ENCODE measurements at regions not wholly inside any gene's neighbourhood (a gene's known extent, or its start where the extent isn't known, plus 50 kb on each side); places are given as distances from the start of the nearest gene placed in this dataset.

GRCh38 chr4:183017962-183018361 lies 81.1 kb upstream of the WWC2 start:
- H3K4me2 ChIP-seq (ENCODE audit: low read length) = no peak overlapping the region
- H3K27ac ChIP-seq (ENCODE audit: low read depth, low read length) = no peak overlapping the region
- H4K20me1 ChIP-seq (ENCODE audit: insufficient read depth) = no peaks in the 10 kb centered on the region
- H3K9ac ChIP-seq (ENCODE audit: low read length) = no peak overlapping the region
- H3K9me3 ChIP-seq (ENCODE audit: control insufficient read depth in 1 of 2, insufficient read depth in 1 of 2, low read depth in 1 of 2, low read length in 2 of 2) = no peaks in the 10 kb centered on the region
- no peaks in the 10 kb centered on the region for H3K36me3 ChIP-seq (ENCODE audit: control insufficient read depth in 1 of 2, insufficient read depth in 2 of 2, low read length in 2 of 2)
- TF ChIP-seq, protein P1, sequence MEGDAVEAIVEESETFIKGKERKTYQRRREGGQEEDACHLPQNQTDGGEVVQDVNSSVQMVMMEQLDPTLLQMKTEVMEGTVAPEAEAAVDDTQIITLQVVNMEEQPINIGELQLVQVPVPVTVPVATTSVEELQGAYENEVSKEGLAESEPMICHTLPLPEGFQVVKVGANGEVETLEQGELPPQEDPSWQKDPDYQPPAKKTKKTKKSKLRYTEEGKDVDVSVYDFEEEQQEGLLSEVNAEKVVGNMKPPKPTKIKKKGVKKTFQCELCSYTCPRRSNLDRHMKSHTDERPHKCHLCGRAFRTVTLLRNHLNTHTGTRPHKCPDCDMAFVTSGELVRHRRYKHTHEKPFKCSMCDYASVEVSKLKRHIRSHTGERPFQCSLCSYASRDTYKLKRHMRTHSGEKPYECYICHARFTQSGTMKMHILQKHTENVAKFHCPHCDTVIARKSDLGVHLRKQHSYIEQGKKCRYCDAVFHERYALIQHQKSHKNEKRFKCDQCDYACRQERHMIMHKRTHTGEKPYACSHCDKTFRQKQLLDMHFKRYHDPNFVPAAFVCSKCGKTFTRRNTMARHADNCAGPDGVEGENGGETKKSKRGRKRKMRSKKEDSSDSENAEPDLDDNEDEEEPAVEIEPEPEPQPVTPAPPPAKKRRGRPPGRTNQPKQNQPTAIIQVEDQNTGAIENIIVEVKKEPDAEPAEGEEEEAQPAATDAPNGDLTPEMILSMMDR (IDR thresholded peaks at IDR 0.05 in 2 of 3, conservative IDR thresholded peaks at IDR 0.05 in 1 of 3; ENCODE audit: borderline replicate concordance in 1 of 3, insufficient read depth in 1 of 3, low read depth in 2 of 3, low read length in 2 of 3) = no peak
- TF ChIP-seq, protein P2, sequence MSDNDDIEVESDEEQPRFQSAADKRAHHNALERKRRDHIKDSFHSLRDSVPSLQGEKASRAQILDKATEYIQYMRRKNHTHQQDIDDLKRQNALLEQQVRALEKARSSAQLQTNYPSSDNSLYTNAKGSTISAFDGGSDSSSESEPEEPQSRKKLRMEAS (IDR thresholded peaks at IDR 0.05) = no peak
- TF ChIP-seq SP1 (IDR thresholded peaks at IDR 0.05; ENCODE audit: low read depth) (no peak), POLR2AphosphoS5 (IDR thresholded peaks at IDR 0.05; ENCODE audit: low read depth, low read length) (no peak), TCF7L2 (IDR thresholded peaks at IDR 0.05; ENCODE audit: borderline replicate concordance, extremely low read depth, insufficient read depth, insufficient read length) (no peak), CBX3 (IDR thresholded peaks at IDR 0.05; ENCODE audit: low read depth) (no peak), ZFX (IDR thresholded peaks at IDR 0.05) (no peak), SRF (IDR thresholded peaks at IDR 0.05; ENCODE audit: low read depth) (no peak), FOSL1 (IDR thresholded peaks at IDR 0.05; ENCODE audit: low read depth) (no peak), POLR2A (IDR thresholded peaks at IDR 0.05; ENCODE audit: borderline replicate concordance, extremely low read depth, insufficient read depth, insufficient read length) (no peak)
- ChIA-PET POLR2A (no interaction called here), RAD21 (ENCODE audit: low non-redundant PET in 1 of 2, low total read pairs in 2 of 2, uncharacterized antibody in 2 of 2, unreplicated experiment in 2 of 2) (interaction anchor here in 1 of 2 experiments (0.6 kb wide), 1 partner anchor 18 kb away, joined by 3 read pairs; no protein-coding TSS in a partner anchor), CTCF (no interaction called here)
- H3K9me2 ChIP-seq (ENCODE audit: insufficient read depth) = no peaks in the 10 kb centered on the region
- DNase-seq (ENCODE audit: low read depth, low spot score) (no peak), ATAC-seq (no peak)
- H3K4me1 ChIP-seq (ENCODE audit: control insufficient read depth in 1 of 2, insufficient read depth in 2 of 2, low read length in 2 of 2) = no peaks in the 10 kb centered on the region
- intact Hi-C loops (cut with micrococcal nuclease) = no loop called here
- 0 out of 2 replicates have a peak, but pooled peaks cover 9% of the 10 kb centered on the region for H3K27me3 ChIP-seq (ENCODE audit: insufficient read depth, low read length)
- no peak overlapping the region for H2AFZ ChIP-seq (ENCODE audit: low read depth, low read length, poor library complexity, severe bottlenecking)
- no TSS peak for BruUV-seq (replicated peaks)
- H3K4me3 ChIP-seq (replicated peaks in 1 of 2; ENCODE audit: low read depth in 1 of 2, low read length in 2 of 2) = no peak overlapping the region
- no peaks in the 10 kb centered on the region for H3K79me2 ChIP-seq (ENCODE audit: insufficient read depth, low read length)
